ENCODE measurements at regions not wholly inside any gene's neighbourhood (a gene's known extent, or its start where the extent isn't known, plus 50 kb on each side); places are given as distances from the start of the nearest gene placed in this dataset.

DNA sequence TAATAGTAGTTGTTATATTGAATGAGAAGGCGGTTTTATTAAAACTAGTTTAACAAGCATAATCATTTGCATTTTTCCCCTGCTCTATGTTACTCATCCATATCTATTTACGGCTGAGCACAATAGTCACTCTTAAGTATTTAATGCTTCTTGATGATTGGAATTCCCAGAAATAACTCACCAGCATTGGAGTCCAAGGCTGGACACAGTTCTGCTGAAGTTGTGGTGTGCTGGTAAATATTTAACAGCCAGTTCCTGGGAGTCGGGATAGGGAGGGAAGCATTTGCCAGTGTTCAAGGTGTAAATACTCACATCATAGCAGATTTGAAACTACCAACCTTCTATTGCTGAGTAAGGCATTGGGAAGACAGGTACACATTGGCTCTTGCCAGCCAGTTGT lies 315.1 kb downstream of the MTX2 start:
- no peak for TF ChIP-seq ZNF256 (CRISPR knock-in tag; conservative IDR thresholded peaks at IDR 0.05)
- TF ChIP-seq HNF4G (IDR thresholded peaks at IDR 0.05; ENCODE audit: borderline replicate concordance, low read depth, low read length): no peak
- no peak for TF ChIP-seq HNF4G (CRISPR knock-in tag; IDR thresholded peaks at IDR 0.05; ENCODE audit: borderline replicate concordance, low read depth)
- TF ChIP-seq ZNF597 (CRISPR knock-in tag; IDR thresholded peaks at IDR 0.05): no peak
- no peak for TF ChIP-seq CBX2 (IDR thresholded peaks at IDR 0.05; ENCODE audit: low read depth, low read length)
- TF ChIP-seq CBX2 (CRISPR knock-in tag; IDR thresholded peaks at IDR 0.05; ENCODE audit: low read depth): no peak
- TF ChIP-seq ZNF609 (CRISPR knock-in tag; IDR thresholded peaks at IDR 0.05; ENCODE audit: borderline replicate concordance): no peak
- no peak for TF ChIP-seq YEATS2 (CRISPR knock-in tag; IDR thresholded peaks at IDR 0.05; ENCODE audit: borderline replicate concordance)
- TF ChIP-seq NR2F1 (CRISPR knock-in tag; IDR thresholded peaks at IDR 0.05): no peak
- TF ChIP-seq ISX (CRISPR knock-in tag; conservative IDR thresholded peaks at IDR 0.05): no peak
- no peak for TF ChIP-seq CAMTA2 (CRISPR knock-in tag; IDR thresholded peaks at IDR 0.05; ENCODE audit: borderline replicate concordance)
- no peak for TF ChIP-seq SIN3A (IDR thresholded peaks at IDR 0.05; ENCODE audit: borderline replicate concordance, low read depth, low read length)
- no peak for TF ChIP-seq EED (CRISPR knock-in tag; IDR thresholded peaks at IDR 0.05)
- no peak for TF ChIP-seq FOXO1 (CRISPR knock-in tag; IDR thresholded peaks at IDR 0.05)
- TF ChIP-seq ZNF552 (CRISPR knock-in tag; IDR thresholded peaks at IDR 0.05; ENCODE audit: borderline replicate concordance): no peak
- TF ChIP-seq HNF4A (CRISPR knock-in tag; IDR thresholded peaks at IDR 0.05): no peak
- TF ChIP-seq, protein P1, sequence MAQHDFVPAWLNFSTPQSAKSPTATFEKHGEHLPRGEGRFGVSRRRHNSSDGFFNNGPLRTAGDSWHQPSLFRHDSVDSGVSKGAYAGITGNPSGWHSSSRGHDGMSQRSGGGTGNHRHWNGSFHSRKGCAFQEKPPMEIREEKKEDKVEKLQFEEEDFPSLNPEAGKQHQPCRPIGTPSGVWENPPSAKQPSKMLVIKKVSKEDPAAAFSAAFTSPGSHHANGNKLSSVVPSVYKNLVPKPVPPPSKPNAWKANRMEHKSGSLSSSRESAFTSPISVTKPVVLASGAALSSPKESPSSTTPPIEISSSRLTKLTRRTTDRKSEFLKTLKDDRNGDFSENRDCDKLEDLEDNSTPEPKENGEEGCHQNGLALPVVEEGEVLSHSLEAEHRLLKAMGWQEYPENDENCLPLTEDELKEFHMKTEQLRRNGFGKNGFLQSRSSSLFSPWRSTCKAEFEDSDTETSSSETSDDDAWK (CRISPR knock-in tag; IDR thresholded peaks at IDR 0.05): no peak
- ATAC-seq (peak; percentile 46; the same call in 1 of the 3 replicates), FAIRE-seq (no peak), DNase-seq (ENCODE audit: low spot score) (no peak)
- Histone ChIP-seq H3K27ac (ENCODE audit: extremely low read length, insufficient read depth, low read length) (no peak overlapping the region), H4K20me1 (ENCODE audit: insufficient read depth, low read length) (no peaks in the 10 kb centered on the region), H2AFZ (ENCODE audit: low read length) (no peak overlapping the region), H3K4me1 (ENCODE audit: insufficient read depth, low read length) (peaks cover 3% of the 10 kb centered on the region; the same call in 1 of the 2 replicates), H3K27me3 (ENCODE audit: control insufficient read depth in 1 of 2, insufficient read depth in 2 of 2, low read length in 2 of 2) (peaks cover 0 to 8% of the 10 kb centered on the region in 2 experiments; a peak in 1 of 5 replicates), H3K4me2 (ENCODE audit: low read depth, low read length) (no peak overlapping the region), H3K9ac (ENCODE audit: insufficient read depth, low read depth, low read length) (no peak overlapping the region), H3K9me3 (ENCODE audit: low read length) (no peaks in the 10 kb centered on the region), H3K4me3 (replicated peaks in 1 of 3; ENCODE audit: insufficient read depth in 1 of 3, low read depth in 2 of 3, low read length in 3 of 3) (no peak overlapping the region), H3K36me3 (replicated peaks in 1 of 2; ENCODE audit: control insufficient read depth in 1 of 2, insufficient read depth in 2 of 2, low read length in 2 of 2) (no peaks in the 10 kb centered on the region), H3K79me2 (ENCODE audit: insufficient read depth, low read length) (no peaks in the 10 kb centered on the region)
- 26% methylated on average over 3 of the region's 3 CpGs for WGBS (ENCODE audit: low lambda C conversion rate)
- no TSS peak for BruUV-seq (replicated peaks)
- ChIA-PET CTCF (ENCODE audit: low intra/inter-chr PET ratio, low total read pairs) (no interaction called here), POLR2A (no interaction called here)
- in situ Hi-C loops (cut with HindIII; ENCODE audit: extremely low pct_ligation_motif_present, low pct_unique_long_range_greater_than_20kb): no loop called here
- intact Hi-C loops (cut with micrococcal nuclease; ENCODE audit: unreplicated experiment): no loop called here

Data from HepG2 (cell line).